HepG2 (cell line): ENCODE measurements at regions not wholly inside any gene's neighbourhood (a gene's known extent, or its start where the extent isn't known, plus 50 kb on each side); places are given as distances from the start of the nearest gene placed in this dataset.

ENCODE experiments used
- ATAC-seq: fragments of 200-7000 bp; cut with Tn5 transposase; 3 replicates; pipeline ENCODE4 v1.9.1; 2020; ENCODE audit warnings: mild to moderate bottlenecking, moderate library complexity
- BruUV-seq: library from RNA; stranded (reverse); fragments of 400-500 nt; replicated peaks from 2 replicates; lab custom pipeline; 2021; lab: Mats Ljungman, UMichigan
- CTCF ChIA-PET: fragments of 300-600 bp; formaldehyde crosslinking; extraction: SDS; loops from one replicate; lab custom pipeline; 2021; ENCODE audit warnings: low total read pairs, inconsistent platforms, low intra/inter-chr PET ratio; lab: Yijun Ruan, JAX
- POLR2A ChIA-PET: fragments of 350-600 bp; sonication (Branson Sonifier 250); formaldehyde crosslinking; loops from one replicate; lab custom pipeline; 2020; ENCODE audit warnings: antibody characterized with exemption, inconsistent platforms; lab: Yijun Ruan, JAX
- DNase-seq: peaks from one replicate; pipeline ENCODE4 v3.0.0-alpha.2; 2015; ENCODE audit warnings: low spot score
- FAIRE-seq: peaks from 3 replicates; lab custom pipeline; 2011; peaks lifted over from hg19 to GRCh38; lab: Jason Lieb, UNC
- H2AFZ ChIP-seq: one replicate; pipeline ENCODE4 v1.6.1; 2011; ENCODE audit warnings: low read length, inconsistent platforms
- H3K27ac ChIP-seq: fragments of 300-600 bp; 3 replicates; pipeline ENCODE4 v1.8.0; 2011; ENCODE audit warnings: mixed run types, mild to moderate bottlenecking, mixed read lengths, low read length, inconsistent platforms; ENCODE audit not compliant: insufficient read depth; ENCODE audit errors: extremely low read length
- H3K27me3 ChIP-seq, 2 experiments: fragments of 200-600 bp in 1 of 2; 2 replicates in 1 of 2; 3 replicates in 1 of 2; pipeline versions ENCODE4 v1.6.0 to v1.8.0; 2011; ENCODE audit warnings: low read length in 2 of 2, mild to moderate bottlenecking in 2 of 2, moderate library complexity in 2 of 2, inconsistent platforms in 1 of 2; ENCODE audit not compliant: insufficient read depth in 2 of 2, control insufficient read depth in 1 of 2
- H3K36me3 ChIP-seq, 2 experiments: fragments of 200-600 bp in 1 of 2; replicated peaks in 1 of 2; 2 replicates in 1 of 2; 3 replicates in 1 of 2; pipeline versions ENCODE4 v1.5.1 to v1.8.0; 2011; ENCODE audit warnings: low read length in 2 of 2, inconsistent platforms in 1 of 2; ENCODE audit not compliant: insufficient read depth in 2 of 2, control insufficient read depth in 1 of 2
- H3K4me1 ChIP-seq: 2 replicates; pipeline ENCODE4 v1.5.1; 2012; ENCODE audit warnings: low read length, inconsistent platforms; ENCODE audit not compliant: insufficient read depth
- H3K4me2 ChIP-seq: 2 replicates; pipeline ENCODE4 v1.6.0; 2011; ENCODE audit warnings: low read depth, low read length, inconsistent platforms
- H3K4me3 ChIP-seq, 3 experiments: fragments of 200-600 bp in 1 of 3; sonication (generic), shearing (Covaris generic) in 1 of 3; replicated peaks in 1 of 3; 2 replicates each; pipeline ENCODE4 v1.5.1; 2011 to 2016; ENCODE audit warnings: low read length in 3 of 3, inconsistent platforms in 2 of 3, low read depth in 2 of 3, mild to moderate bottlenecking in 2 of 3, control low read depth in 1 of 3, mixed read lengths in 1 of 3; ENCODE audit not compliant: insufficient read depth in 1 of 3
- H3K79me2 ChIP-seq: one replicate; pipeline ENCODE4 v1.6.1; 2011; ENCODE audit warnings: low read length, inconsistent platforms; ENCODE audit not compliant: insufficient read depth
- H3K9ac ChIP-seq: 2 replicates; pipeline ENCODE4 v1.6.0; 2011; ENCODE audit warnings: mild to moderate bottlenecking, low read depth, low read length, inconsistent platforms; ENCODE audit not compliant: insufficient read depth
- H3K9me3 ChIP-seq: 2 replicates; pipeline ENCODE4 v1.5.1; 2012; ENCODE audit warnings: mild to moderate bottlenecking, low read length
- H4K20me1 ChIP-seq: 2 replicates; pipeline ENCODE4 v1.6.0; 2011; ENCODE audit warnings: inconsistent platforms, mild to moderate bottlenecking, low read length, moderate library complexity; ENCODE audit not compliant: insufficient read depth
- ATF1 ChIP-seq: IDR thresholded peaks from 2 replicates; pipeline ENCODE4 v1.6.1; 2016; ENCODE audit warnings: mild to moderate bottlenecking, control low read depth
- CHCHD3 ChIP-seq: sonication (generic); formaldehyde crosslinking; IDR thresholded peaks from 2 replicates; pipeline ENCODE4 v1.8.0; 2022; ENCODE audit warnings: mild to moderate bottlenecking, missing genetic modification reagents, moderate library complexity
- DNMT3B ChIP-seq: conservative IDR thresholded peaks from 2 replicates; pipeline ENCODE4 v1.6.1; 2016; ENCODE audit warnings: missing biosample characterization, control low read depth
- DPF2 ChIP-seq: sonication (generic); formaldehyde crosslinking; IDR thresholded peaks from 2 replicates; pipeline ENCODE4 v1.4.0; 2020; ENCODE audit warnings: mild to moderate bottlenecking, low read depth, missing genetic modification reagents, borderline replicate concordance
- EZH2 ChIP-seq: conservative IDR thresholded peaks from 2 replicates; pipeline ENCODE4 v1.6.1; 2012; ENCODE audit warnings: mild to moderate bottlenecking, low read depth, low read length, moderate library complexity
- GTF2F1 ChIP-seq: fragments of 150-350 bp; IDR thresholded peaks from 2 replicates; pipeline ENCODE4 v1.6.1; 2014; ENCODE audit warnings: low read length
- HES4 ChIP-seq: sonication (generic); formaldehyde crosslinking; IDR thresholded peaks from 2 replicates; pipeline ENCODE4 v1.9.0; 2021; ENCODE audit warnings: mild to moderate bottlenecking, missing genetic modification reagents, borderline replicate concordance
- LCORL ChIP-seq, 2 experiments: fragments of 450-650 bp in 1 of 2; sonication (generic) in 1 of 2; formaldehyde crosslinking in 1 of 2; IDR thresholded peaks; 2 replicates each; pipeline versions ENCODE4 v1.5.0 to v1.6.1; 2017 to 2020; ENCODE audit warnings: antibody characterized with exemption in 1 of 2, missing genetic modification reagents in 1 of 2
- RBM39 ChIP-seq: fragments of 200-400 bp; formaldehyde crosslinking; IDR thresholded peaks from one replicate; pipeline ENCODE4 v1.6.1; 2018; ENCODE audit warnings: antibody characterized with exemption, mild to moderate bottlenecking, low read depth, low read length; ENCODE audit not compliant: poor library complexity, severe bottlenecking
- RFX1 ChIP-seq: fragments of 450-650 bp; IDR thresholded peaks from 2 replicates; pipeline ENCODE4 v1.6.1; 2017
- SMARCE1 ChIP-seq: fragments of 450-650 bp; IDR thresholded peaks from 2 replicates; pipeline ENCODE4 v1.6.1; 2017; ENCODE audit warnings: borderline replicate concordance
- SRF ChIP-seq: IDR thresholded peaks from 2 replicates; pipeline ENCODE4 v1.6.1; 2011; ENCODE audit warnings: mild to moderate bottlenecking, low read depth, low read length, moderate library complexity
- ZKSCAN5 ChIP-seq: sonication (generic); formaldehyde crosslinking; IDR thresholded peaks from 2 replicates; pipeline ENCODE4 v1.5.1; 2020; ENCODE audit warnings: mild to moderate bottlenecking, missing genetic modification reagents
- ZNF232 ChIP-seq: sonication (generic); formaldehyde crosslinking; IDR thresholded peaks from 2 replicates; pipeline ENCODE4 v1.4.0; 2020; ENCODE audit warnings: missing genetic modification reagents, borderline replicate concordance
- ZNF589 ChIP-seq: sonication (generic); formaldehyde crosslinking; conservative IDR thresholded peaks from 2 replicates; pipeline ENCODE4 v1.8.0; 2022; ENCODE audit warnings: mild to moderate bottlenecking, moderate library complexity, missing genetic modification reagents
- ZSCAN29 ChIP-seq: sonication (generic); formaldehyde crosslinking; conservative IDR thresholded peaks from 2 replicates; pipeline ENCODE4 v1.4.0; 2020; ENCODE audit warnings: mild to moderate bottlenecking, missing genetic modification reagents
- WGBS: methylation state at CpG from one replicate; pipeline ENCODE4 v1.1.6; 2017; ENCODE audit warnings: low lambda C conversion rate; 5-methylcytosine and 5-hydroxymethylcytosine counted together
- in situ Hi-C: cut with HindIII; loops from 2 replicates; pipeline ENCODE4 v1.10.0; 2017; ENCODE audit warnings: low pct_unique_long_range_greater_than_20kb; ENCODE audit not compliant: extremely low pct_ligation_motif_present
- intact Hi-C: fragments of 100-400 bp; cut with micrococcal nuclease; formaldehyde crosslinking; loops from one replicate; pipeline ENCODE4 v1.10.0; 2022; ENCODE audit not compliant: unreplicated experiment
- TF ChIP-seq, protein P1 (sequence below): sonication (generic); formaldehyde crosslinking; IDR thresholded peaks from 2 replicates; pipeline ENCODE4 v1.4.0; 2020; ENCODE audit warnings: missing genetic modification reagents, borderline replicate concordance
- TF ChIP-seq, protein P2 (sequence below): sonication (generic); formaldehyde crosslinking; IDR thresholded peaks from 2 replicates; pipeline ENCODE4 v1.4.0; 2020; ENCODE audit warnings: missing genetic modification reagents, borderline replicate concordance

DNA sequence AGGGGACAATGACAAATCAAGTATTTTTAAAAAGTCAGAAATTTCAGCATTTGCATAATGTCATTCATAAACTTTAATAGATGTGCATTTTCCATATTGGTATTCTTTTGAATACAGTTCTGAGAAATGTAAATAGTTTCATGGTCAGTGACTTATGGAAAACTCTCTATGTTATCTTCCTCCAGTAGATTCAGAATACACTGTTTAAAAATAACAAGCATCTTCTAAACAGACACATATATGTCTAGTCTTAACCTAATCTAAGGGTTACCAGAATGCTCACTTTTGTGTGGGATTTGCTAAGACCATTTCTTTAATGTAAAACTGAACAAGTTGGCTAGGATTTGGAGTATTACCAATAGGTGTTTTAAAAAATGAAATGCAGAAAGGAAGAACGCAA is 119.8 kb upstream of the SGCG start:
- no peak overlapping the region for H3K27ac ChIP-seq
- H4K20me1 ChIP-seq: no peaks in the 10 kb centered on the region
- CTCF ChIA-PET: no interaction called here
- POLR2A ChIA-PET: no interaction called here
- no peak overlapping the region for H3K9ac ChIP-seq
- in situ Hi-C loops: no loop called here
- H3K36me3 ChIP-seq: no peaks in the 10 kb centered on the region
- H3K4me1 ChIP-seq: no peaks in the 10 kb centered on the region
- H3K79me2 ChIP-seq: no peaks in the 10 kb centered on the region
- FAIRE-seq (no peak), DNase-seq (no peak), ATAC-seq (no peak)
- H3K9me3 ChIP-seq: no peaks in the 10 kb centered on the region
- TF ChIP-seq GTF2F1 (no peak), RFX1 (no peak), LCORL (IDR thresholded peaks at IDR 0.05) (no peak), LCORL (CRISPR knock-in tag; IDR thresholded peaks at IDR 0.05) (no peak), RBM39 (no peak), ZNF589 (CRISPR knock-in tag) (no peak), SMARCE1 (no peak), ZKSCAN5 (CRISPR knock-in tag) (no peak), HES4 (CRISPR knock-in tag) (no peak), CHCHD3 (CRISPR knock-in tag) (no peak), ZSCAN29 (no peak), DPF2 (CRISPR knock-in tag) (no peak), ATF1 (no peak), ZNF232 (CRISPR knock-in tag) (no peak), SRF (no peak), EZH2 (no peak), DNMT3B (CRISPR knock-in tag) (no peak)
- TF ChIP-seq, protein P1, sequence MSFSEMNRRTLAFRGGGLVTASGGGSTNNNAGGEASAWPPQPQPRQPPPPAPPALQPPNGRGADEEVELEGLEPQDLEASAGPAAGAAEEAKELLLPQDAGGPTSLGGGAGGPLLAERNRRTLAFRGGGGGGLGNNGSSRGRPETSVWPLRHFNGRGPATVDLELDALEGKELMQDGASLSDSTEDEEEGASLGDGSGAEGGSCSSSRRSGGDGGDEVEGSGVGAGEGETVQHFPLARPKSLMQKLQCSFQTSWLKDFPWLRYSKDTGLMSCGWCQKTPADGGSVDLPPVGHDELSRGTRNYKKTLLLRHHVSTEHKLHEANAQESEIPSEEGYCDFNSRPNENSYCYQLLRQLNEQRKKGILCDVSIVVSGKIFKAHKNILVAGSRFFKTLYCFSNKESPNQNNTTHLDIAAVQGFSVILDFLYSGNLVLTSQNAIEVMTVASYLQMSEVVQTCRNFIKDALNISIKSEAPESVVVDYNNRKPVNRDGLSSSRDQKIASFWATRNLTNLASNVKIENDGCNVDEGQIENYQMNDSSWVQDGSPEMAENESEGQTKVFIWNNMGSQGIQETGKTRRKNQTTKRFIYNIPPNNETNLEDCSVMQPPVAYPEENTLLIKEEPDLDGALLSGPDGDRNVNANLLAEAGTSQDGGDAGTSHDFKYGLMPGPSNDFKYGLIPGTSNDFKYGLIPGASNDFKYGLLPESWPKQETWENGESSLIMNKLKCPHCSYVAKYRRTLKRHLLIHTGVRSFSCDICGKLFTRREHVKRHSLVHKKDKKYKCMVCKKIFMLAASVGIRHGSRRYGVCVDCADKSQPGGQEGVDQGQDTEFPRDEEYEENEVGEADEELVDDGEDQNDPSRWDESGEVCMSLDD (CRISPR knock-in tag): no peak
- TF ChIP-seq, protein P2, sequence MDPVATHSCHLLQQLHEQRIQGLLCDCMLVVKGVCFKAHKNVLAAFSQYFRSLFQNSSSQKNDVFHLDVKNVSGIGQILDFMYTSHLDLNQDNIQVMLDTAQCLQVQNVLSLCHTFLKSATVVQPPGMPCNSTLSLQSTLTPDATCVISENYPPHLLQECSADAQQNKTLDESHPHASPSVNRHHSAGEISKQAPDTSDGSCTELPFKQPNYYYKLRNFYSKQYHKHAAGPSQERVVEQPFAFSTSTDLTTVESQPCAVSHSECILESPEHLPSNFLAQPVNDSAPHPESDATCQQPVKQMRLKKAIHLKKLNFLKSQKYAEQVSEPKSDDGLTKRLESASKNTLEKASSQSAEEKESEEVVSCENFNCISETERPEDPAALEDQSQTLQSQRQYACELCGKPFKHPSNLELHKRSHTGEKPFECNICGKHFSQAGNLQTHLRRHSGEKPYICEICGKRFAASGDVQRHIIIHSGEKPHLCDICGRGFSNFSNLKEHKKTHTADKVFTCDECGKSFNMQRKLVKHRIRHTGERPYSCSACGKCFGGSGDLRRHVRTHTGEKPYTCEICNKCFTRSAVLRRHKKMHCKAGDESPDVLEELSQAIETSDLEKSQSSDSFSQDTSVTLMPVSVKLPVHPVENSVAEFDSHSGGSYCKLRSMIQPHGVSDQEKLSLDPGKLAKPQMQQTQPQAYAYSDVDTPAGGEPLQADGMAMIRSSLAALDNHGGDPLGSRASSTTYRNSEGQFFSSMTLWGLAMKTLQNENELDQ (CRISPR knock-in tag): no peak
- H2AFZ ChIP-seq: no peak overlapping the region
- no TSS peak for BruUV-seq
- no peak overlapping the region for H3K4me3 ChIP-seq
- H3K27me3 ChIP-seq: no peaks in the 10 kb centered on the region; a peak in 1 of 5 replicates
- intact Hi-C loops: no loop called here
- H3K4me2 ChIP-seq: no peak overlapping the region
- 94% methylated on average over 1 of the region's 1 CpG for WGBS
